PC-3 (cell line): ENCODE measurements at regions not wholly inside any gene's neighbourhood (a gene's known extent, or its start where the extent isn't known, plus 50 kb on each side); places are given as distances from the start of the nearest gene placed in this dataset.

Source experiments
- EZH2 ChIP-seq: fragments of 300-600 bp; sonication (generic); IDR thresholded peaks from one replicate; pipeline ENCODE4 v1.6.1; 2017; ENCODE audit warnings: antibody characterized with exemption, mild to moderate bottlenecking, low read length; ENCODE audit not compliant: unreplicated experiment
- TF ChIP-seq, protein P1 (sequence below): fragments of 300-600 bp; sonication (generic); conservative IDR thresholded peaks from 2 replicates; pipeline ENCODE4 v1.5.1; 2017; ENCODE audit warnings: antibody characterized with exemption, low read depth, mild to moderate bottlenecking, low read length

DNA sequence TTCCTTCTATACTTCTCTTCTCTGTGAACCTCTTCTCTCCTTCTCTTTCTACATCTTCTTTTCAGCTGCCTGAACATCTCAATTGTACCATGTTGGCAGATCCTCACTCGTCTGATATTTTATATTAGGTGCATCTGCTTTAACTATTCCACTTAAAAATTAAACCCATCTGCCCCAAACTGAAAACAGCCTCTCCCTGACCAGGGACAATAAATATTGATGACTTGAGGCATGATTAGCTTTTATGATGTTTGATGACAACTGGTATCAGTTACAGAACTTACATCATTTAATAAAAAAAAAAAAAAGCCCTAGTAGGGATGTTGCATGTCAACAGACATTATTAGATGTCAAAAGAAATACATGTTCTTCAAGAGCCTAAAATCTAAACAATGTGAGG is 79.8 kb upstream of the HABP2 start:
- no peak for TF ChIP-seq EZH2
- TF ChIP-seq, protein P1, sequence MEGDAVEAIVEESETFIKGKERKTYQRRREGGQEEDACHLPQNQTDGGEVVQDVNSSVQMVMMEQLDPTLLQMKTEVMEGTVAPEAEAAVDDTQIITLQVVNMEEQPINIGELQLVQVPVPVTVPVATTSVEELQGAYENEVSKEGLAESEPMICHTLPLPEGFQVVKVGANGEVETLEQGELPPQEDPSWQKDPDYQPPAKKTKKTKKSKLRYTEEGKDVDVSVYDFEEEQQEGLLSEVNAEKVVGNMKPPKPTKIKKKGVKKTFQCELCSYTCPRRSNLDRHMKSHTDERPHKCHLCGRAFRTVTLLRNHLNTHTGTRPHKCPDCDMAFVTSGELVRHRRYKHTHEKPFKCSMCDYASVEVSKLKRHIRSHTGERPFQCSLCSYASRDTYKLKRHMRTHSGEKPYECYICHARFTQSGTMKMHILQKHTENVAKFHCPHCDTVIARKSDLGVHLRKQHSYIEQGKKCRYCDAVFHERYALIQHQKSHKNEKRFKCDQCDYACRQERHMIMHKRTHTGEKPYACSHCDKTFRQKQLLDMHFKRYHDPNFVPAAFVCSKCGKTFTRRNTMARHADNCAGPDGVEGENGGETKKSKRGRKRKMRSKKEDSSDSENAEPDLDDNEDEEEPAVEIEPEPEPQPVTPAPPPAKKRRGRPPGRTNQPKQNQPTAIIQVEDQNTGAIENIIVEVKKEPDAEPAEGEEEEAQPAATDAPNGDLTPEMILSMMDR: no peak
